GM23338 (cell line): ENCODE measurements at regions not wholly inside any gene's neighbourhood (a gene's known extent, or its start where the extent isn't known, plus 50 kb on each side); places are given as distances from the start of the nearest gene placed in this dataset.

Source experiments
- EZH2 ChIP-seq: fragments of 200-600 bp; sonication (generic); IDR thresholded peaks from one replicate; pipeline ENCODE4 v1.8.0; 2017; ENCODE audit warnings: antibody characterized with exemption, mild to moderate bottlenecking, low read depth; ENCODE audit not compliant: unreplicated experiment
- TF ChIP-seq, protein P1 (sequence below), 2 experiments: fragments of 200-600 bp in 1 of 2; sonication (generic) in 1 of 2; conservative IDR thresholded peaks; 2 replicates each; pipeline versions ENCODE4 v1.5.1 to v1.6.1; 2016 to 2017; ENCODE audit warnings: antibody characterized with exemption in 2 of 2, low read depth in 2 of 2, mild to moderate bottlenecking in 2 of 2, moderate library complexity in 1 of 2

DNA sequence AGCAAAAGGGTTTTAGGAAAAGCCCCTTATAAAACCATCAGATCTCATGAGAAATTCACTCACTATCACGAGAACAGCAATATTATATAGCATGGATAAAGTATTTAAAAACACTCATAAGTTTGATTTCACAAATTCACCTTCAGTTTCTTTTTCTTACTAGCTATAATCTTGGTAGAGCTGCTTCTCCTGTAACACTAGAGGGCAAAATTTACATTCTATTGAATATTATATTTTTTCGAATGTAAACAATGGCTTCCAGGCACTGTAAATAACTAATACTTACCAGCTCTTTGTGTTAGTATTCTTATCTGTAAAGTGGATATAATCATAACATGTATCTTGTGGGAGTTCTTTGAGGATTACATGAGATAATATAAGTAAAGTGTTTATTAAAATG is 259.6 kb downstream of the CCER1 start:
- TF ChIP-seq EZH2 = no peak
- TF ChIP-seq, protein P1, sequence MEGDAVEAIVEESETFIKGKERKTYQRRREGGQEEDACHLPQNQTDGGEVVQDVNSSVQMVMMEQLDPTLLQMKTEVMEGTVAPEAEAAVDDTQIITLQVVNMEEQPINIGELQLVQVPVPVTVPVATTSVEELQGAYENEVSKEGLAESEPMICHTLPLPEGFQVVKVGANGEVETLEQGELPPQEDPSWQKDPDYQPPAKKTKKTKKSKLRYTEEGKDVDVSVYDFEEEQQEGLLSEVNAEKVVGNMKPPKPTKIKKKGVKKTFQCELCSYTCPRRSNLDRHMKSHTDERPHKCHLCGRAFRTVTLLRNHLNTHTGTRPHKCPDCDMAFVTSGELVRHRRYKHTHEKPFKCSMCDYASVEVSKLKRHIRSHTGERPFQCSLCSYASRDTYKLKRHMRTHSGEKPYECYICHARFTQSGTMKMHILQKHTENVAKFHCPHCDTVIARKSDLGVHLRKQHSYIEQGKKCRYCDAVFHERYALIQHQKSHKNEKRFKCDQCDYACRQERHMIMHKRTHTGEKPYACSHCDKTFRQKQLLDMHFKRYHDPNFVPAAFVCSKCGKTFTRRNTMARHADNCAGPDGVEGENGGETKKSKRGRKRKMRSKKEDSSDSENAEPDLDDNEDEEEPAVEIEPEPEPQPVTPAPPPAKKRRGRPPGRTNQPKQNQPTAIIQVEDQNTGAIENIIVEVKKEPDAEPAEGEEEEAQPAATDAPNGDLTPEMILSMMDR (conservative IDR thresholded peaks at IDR 0.05; ENCODE audit: low read depth in 2 of 2) = peak in 1 of 2 experiments; percentile 12; a peak in 1 of 4 replicates
